Mesothelial cell of epicardium (in vitro differentiated cells): ENCODE measurements at regions not wholly inside any gene's neighbourhood (a gene's known extent, or its start where the extent isn't known, plus 50 kb on each side); places are given as distances from the start of the nearest gene placed in this dataset.

Source experiments
- DNase-seq, 2 experiments: peaks; one replicate each; pipeline ENCODE4 v3.0.0; 2021; ENCODE audit warnings: low spot score in 2 of 2; ENCODE audit not compliant: unreplicated experiment in 2 of 2
- H3K27ac Mint-ChIP-seq: 2 replicates; pipeline ENCODE4 v1.8.0; 2021; ENCODE audit warnings: mixed read lengths
- H3K27me3 Mint-ChIP-seq: 2 replicates; pipeline ENCODE4 v1.8.0; 2021; ENCODE audit warnings: low read depth, mixed read lengths
- H3K36me3 Mint-ChIP-seq: 2 replicates; pipeline ENCODE4 v1.8.0; 2021; ENCODE audit warnings: mixed read lengths
- H3K4me1 Mint-ChIP-seq: 2 replicates; pipeline ENCODE4 v1.8.0; 2021; ENCODE audit warnings: mixed read lengths
- H3K4me3 Mint-ChIP-seq: 2 replicates; pipeline ENCODE4 v1.8.0; 2021; ENCODE audit warnings: mild to moderate bottlenecking, moderate library complexity, mixed read lengths
- H3K9me3 Mint-ChIP-seq: 2 replicates; pipeline ENCODE4 v1.8.0; 2021; ENCODE audit warnings: mixed read lengths
- TF ChIP-seq, protein P1 (sequence below): fragments of 200-600 bp; sonication (generic); IDR thresholded peaks from one replicate; pipeline ENCODE4 v1.5.0; 2021; ENCODE audit warnings: antibody characterized with exemption; ENCODE audit not compliant: unreplicated experiment

DNA sequence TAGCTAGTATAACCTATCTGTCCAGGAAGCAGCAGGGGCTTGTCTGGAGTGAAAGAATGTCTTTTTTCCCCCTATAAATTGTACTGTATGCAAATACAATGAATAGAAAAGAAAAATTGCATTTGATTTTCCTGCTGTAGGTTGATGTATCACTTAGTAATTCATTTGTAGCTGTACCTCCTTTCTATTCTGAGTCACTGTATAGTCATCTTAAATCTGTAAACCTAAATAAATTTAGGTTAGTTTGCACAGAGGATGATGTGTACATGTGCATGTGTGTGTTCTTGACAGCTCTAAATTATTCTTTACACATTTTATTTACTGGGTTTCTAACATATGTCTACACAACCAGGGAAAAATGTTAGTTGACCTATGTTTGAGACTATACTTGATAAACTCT lies 478.7 kb upstream of the CNTNAP5 start:
- Mint-ChIP-seq H3K4me1 (no peaks in the 10 kb centered on the region), H3K27me3 (no peaks in the 10 kb centered on the region), H3K36me3 (no peaks in the 10 kb centered on the region), H3K27ac (no peak overlapping the region), H3K4me3 (no peak overlapping the region), H3K9me3 (peaks cover 19% of the 10 kb centered on the region)
- no peak for DNase-seq
- TF ChIP-seq, protein P1, sequence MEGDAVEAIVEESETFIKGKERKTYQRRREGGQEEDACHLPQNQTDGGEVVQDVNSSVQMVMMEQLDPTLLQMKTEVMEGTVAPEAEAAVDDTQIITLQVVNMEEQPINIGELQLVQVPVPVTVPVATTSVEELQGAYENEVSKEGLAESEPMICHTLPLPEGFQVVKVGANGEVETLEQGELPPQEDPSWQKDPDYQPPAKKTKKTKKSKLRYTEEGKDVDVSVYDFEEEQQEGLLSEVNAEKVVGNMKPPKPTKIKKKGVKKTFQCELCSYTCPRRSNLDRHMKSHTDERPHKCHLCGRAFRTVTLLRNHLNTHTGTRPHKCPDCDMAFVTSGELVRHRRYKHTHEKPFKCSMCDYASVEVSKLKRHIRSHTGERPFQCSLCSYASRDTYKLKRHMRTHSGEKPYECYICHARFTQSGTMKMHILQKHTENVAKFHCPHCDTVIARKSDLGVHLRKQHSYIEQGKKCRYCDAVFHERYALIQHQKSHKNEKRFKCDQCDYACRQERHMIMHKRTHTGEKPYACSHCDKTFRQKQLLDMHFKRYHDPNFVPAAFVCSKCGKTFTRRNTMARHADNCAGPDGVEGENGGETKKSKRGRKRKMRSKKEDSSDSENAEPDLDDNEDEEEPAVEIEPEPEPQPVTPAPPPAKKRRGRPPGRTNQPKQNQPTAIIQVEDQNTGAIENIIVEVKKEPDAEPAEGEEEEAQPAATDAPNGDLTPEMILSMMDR, result no peak

- DNase-seq, result no peak
- Mint-ChIP-seq H3K27ac (no peak overlapping the region), H3K9me3 (peaks cover 8% of the 10 kb centered on the region), H3K4me3 (no peak overlapping the region), H3K36me3 (no peaks in the 10 kb centered on the region), H3K27me3 (no peaks in the 10 kb centered on the region), H3K4me1 (no peaks in the 10 kb centered on the region)
- TF ChIP-seq, protein P1, result no peak
Measured at GRCh38 chr2:123563515-123563914, 461.6 kb upstream of the CNTNAP5 start.

- no peak for DNase-seq
- peaks cover 3% of the 10 kb centered on the region for H3K9me3 Mint-ChIP-seq
- no peak overlapping the region for H3K27ac Mint-ChIP-seq
- H3K4me1 Mint-ChIP-seq, result no peaks in the 10 kb centered on the region
- TF ChIP-seq, protein P1, result no peak
- no peak overlapping the region for H3K4me3 Mint-ChIP-seq
- no peaks in the 10 kb centered on the region for H3K27me3 Mint-ChIP-seq
- H3K36me3 Mint-ChIP-seq, result no peaks in the 10 kb centered on the region
Measured at GRCh38 chr2:123566291-123566946, 458.7 kb upstream of the CNTNAP5 start.

GRCh38 chr2:123578016-123578415 lies 447.1 kb upstream of the CNTNAP5 start:
- Mint-ChIP-seq H3K27ac (no peak overlapping the region), H3K4me3 (no peak overlapping the region), H3K9me3 (no peaks in the 10 kb centered on the region), H3K27me3 (no peaks in the 10 kb centered on the region), H3K36me3 (no peaks in the 10 kb centered on the region), H3K4me1 (no peaks in the 10 kb centered on the region)
- TF ChIP-seq, protein P1, result no peak
- DNase-seq, result no peak

DNA sequence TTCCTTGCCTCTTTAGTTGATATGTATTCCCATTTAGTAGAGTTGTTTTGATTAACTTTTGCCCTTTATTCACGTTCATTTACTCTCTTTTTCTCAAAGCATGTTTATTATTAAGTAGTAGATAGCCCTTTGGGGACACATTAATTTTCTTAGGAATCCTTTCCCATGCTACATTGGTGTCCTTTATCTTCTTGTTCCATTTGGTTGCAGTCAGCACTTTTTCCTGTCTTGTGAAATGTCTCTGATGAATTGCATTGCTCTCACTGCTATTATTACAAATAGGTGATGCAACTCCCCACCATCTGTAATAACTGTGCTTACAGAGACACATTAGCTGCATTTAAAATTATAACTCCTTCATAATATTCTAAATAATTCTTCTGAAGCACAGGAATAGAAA lies 428.5 kb upstream of the CNTNAP5 start:
- H3K36me3 Mint-ChIP-seq, result no peaks in the 10 kb centered on the region
- TF ChIP-seq, protein P1, result no peak
- H3K4me3 Mint-ChIP-seq, result no peak overlapping the region
- H3K9me3 Mint-ChIP-seq, result peaks cover 24% of the 10 kb centered on the region
- no peak overlapping the region for H3K27ac Mint-ChIP-seq
- no peaks in the 10 kb centered on the region for H3K27me3 Mint-ChIP-seq
- H3K4me1 Mint-ChIP-seq, result peaks cover 2% of the 10 kb centered on the region
- no peak for DNase-seq

- TF ChIP-seq, protein P1, result no peak
- no peaks in the 10 kb centered on the region for H3K27me3 Mint-ChIP-seq
- H3K4me3 Mint-ChIP-seq, result no peak overlapping the region
- H3K36me3 Mint-ChIP-seq, result no peaks in the 10 kb centered on the region
- peaks cover 17% of the 10 kb centered on the region for H3K9me3 Mint-ChIP-seq
- no peak overlapping the region for H3K27ac Mint-ChIP-seq
- peaks cover 2% of the 10 kb centered on the region for H3K4me1 Mint-ChIP-seq
- DNase-seq, result no peak
Measured at GRCh38 chr2:123597988-123598387, 427.1 kb upstream of the CNTNAP5 start.
